HEK293T (cell line): ENCODE measurements at regions not wholly inside any gene's neighbourhood (a gene's known extent, or its start where the extent isn't known, plus 50 kb on each side); places are given as distances from the start of the nearest gene placed in this dataset.
"Not testable (repeated sequence)": the region's sequence is repeated elsewhere in the genome, so short reads cannot be mapped to it uniquely, and the experiment has no call there.

Experiments
- CTCF ChIA-PET: fragments of 350-600 bp; formaldehyde crosslinking; extraction: SDS; loops from one replicate; lab custom pipeline; 2021; ENCODE audit warnings: antibody characterized with exemption, inconsistent platforms; lab: Yijun Ruan, JAX
- POLR2A ChIA-PET: fragments of 350-600 bp; formaldehyde crosslinking; extraction: SDS; loops from one replicate; lab custom pipeline; 2020; ENCODE audit warnings: antibody characterized with exemption, inconsistent platforms; lab: Yijun Ruan, JAX
- DNase-seq: peaks from one replicate; pipeline ENCODE4 v3.0.0; 2012; ENCODE audit warnings: mixed read lengths; ENCODE audit errors: extremely low spot score
- ARNT ChIP-seq: fragments of 450-650 bp; IDR thresholded peaks from 2 replicates; pipeline ENCODE4 v1.6.1; 2017; ENCODE audit warnings: mild to moderate bottlenecking
- BHLHE40 ChIP-seq: fragments of 450-650 bp; IDR thresholded peaks from 2 replicates; pipeline ENCODE4 v1.6.1; 2016; ENCODE audit warnings: mild to moderate bottlenecking, moderate library complexity, borderline replicate concordance
- CTBP1 ChIP-seq: fragments of 450-650 bp; IDR thresholded peaks from 2 replicates; pipeline ENCODE4 v1.6.1; 2016; ENCODE audit warnings: borderline replicate concordance
- ELF4 ChIP-seq: fragments of 450-650 bp; IDR thresholded peaks from 2 replicates; pipeline ENCODE4 v1.6.1; 2017; ENCODE audit warnings: antibody characterized with exemption
- FOXA1 ChIP-seq: fragments of 450-650 bp; IDR thresholded peaks from 2 replicates; pipeline ENCODE4 v1.6.1; 2016; ENCODE audit warnings: mild to moderate bottlenecking
- FOXK2 ChIP-seq: fragments of 450-650 bp; IDR thresholded peaks from 2 replicates; pipeline ENCODE4 v1.6.1; 2016; ENCODE audit warnings: mild to moderate bottlenecking
- FOXM1 ChIP-seq: fragments of 450-650 bp; IDR thresholded peaks from 2 replicates; pipeline ENCODE4 v1.6.1; 2017; ENCODE audit warnings: mild to moderate bottlenecking, borderline replicate concordance
- HDGF ChIP-seq: fragments of 450-650 bp; IDR thresholded peaks from 2 replicates; pipeline ENCODE4 v1.6.1; 2017; ENCODE audit warnings: antibody characterized with exemption, borderline replicate concordance
- L3MBTL2 ChIP-seq: fragments of 450-650 bp; conservative IDR thresholded peaks from 2 replicates; pipeline ENCODE4 v1.6.1; 2016; ENCODE audit warnings: mild to moderate bottlenecking
- LEF1 ChIP-seq: fragments of 450-650 bp; IDR thresholded peaks from 2 replicates; pipeline ENCODE4 v1.6.1; 2017; ENCODE audit warnings: mild to moderate bottlenecking, borderline replicate concordance
- NFRKB ChIP-seq: fragments of 450-650 bp; IDR thresholded peaks from 2 replicates; pipeline ENCODE4 v1.6.1; 2016; ENCODE audit warnings: mild to moderate bottlenecking, moderate library complexity
- PKNOX1 ChIP-seq: fragments of 450-650 bp; IDR thresholded peaks from 2 replicates; pipeline ENCODE4 v1.6.1; 2016
- SP1 ChIP-seq: fragments of 450-650 bp; IDR thresholded peaks from 2 replicates; pipeline ENCODE4 v1.6.1; 2017
- SUZ12 ChIP-seq: fragments of 450-650 bp; IDR thresholded peaks from 2 replicates; pipeline ENCODE4 v1.6.1; 2016; ENCODE audit warnings: mild to moderate bottlenecking
- TARDBP ChIP-seq: fragments of 450-650 bp; IDR thresholded peaks from 2 replicates; pipeline ENCODE4 v1.6.1; 2016
- ZNF384 ChIP-seq: fragments of 450-650 bp; IDR thresholded peaks from 2 replicates; pipeline ENCODE4 v1.6.1; 2016

- ChIA-PET POLR2A (no interaction called here), CTCF (no interaction called here)
- DNase-seq = no peak
- no peak for TF ChIP-seq ARNT
- TF ChIP-seq HDGF = no peak
- no peak for TF ChIP-seq FOXM1
- TF ChIP-seq SUZ12 = no peak
- TF ChIP-seq FOXA1 = no peak
- TF ChIP-seq BHLHE40 = no peak
- TF ChIP-seq ELF4 = no peak
- TF ChIP-seq PKNOX1 = no peak
- TF ChIP-seq CTBP1 = no peak
- TF ChIP-seq LEF1 = no peak
- TF ChIP-seq FOXK2 = no peak
- TF ChIP-seq TARDBP = no peak
- no peak for TF ChIP-seq ZNF384
- TF ChIP-seq NFRKB = no peak
- no peak for TF ChIP-seq L3MBTL2
- no peak for TF ChIP-seq SP1
Measured at GRCh38 chr4:114146947-114147618, 167.6 kb upstream of the ARSJ start.

GRCh38 chr4:114147619-114148208 is 168.3 kb upstream of the ARSJ start:
- DNase-seq, POLR2A ChIA-PET, CTCF ChIA-PET: not testable (repeated sequence)

- DNase-seq, POLR2A ChIA-PET, CTCF ChIA-PET: not testable (repeated sequence)
Measured at GRCh38 chr4:114148372-114149070, 169.1 kb upstream of the ARSJ start.

GRCh38 chr4:114156371-114156770 is 176.9 kb upstream of the ARSJ start:
- no peak for DNase-seq
- TF ChIP-seq FOXK2 (no peak), L3MBTL2 (no peak), LEF1 (no peak), PKNOX1 (no peak), TARDBP (no peak), BHLHE40 (no peak), SP1 (no peak), HDGF (no peak), NFRKB (no peak), ZNF384 (no peak), FOXA1 (no peak), CTBP1 (no peak), SUZ12 (no peak), ELF4 (no peak), ARNT (no peak), FOXM1 (no peak)
- ChIA-PET POLR2A (no interaction called here), CTCF (no interaction called here)

- CTCF ChIA-PET = interaction anchor here (0.7 kb wide), 1 partner anchor 124 kb away, joined by 3 read pairs; no protein-coding TSS in a partner anchor
- POLR2A ChIA-PET = no interaction called here
- TF ChIP-seq FOXA1 (no peak), TARDBP (no peak), SP1 (no peak), ARNT (no peak), FOXM1 (no peak), ELF4 (no peak), HDGF (no peak), SUZ12 (no peak)
- no peak for DNase-seq
Measured at GRCh38 chr4:114161809-114162208, 182.4 kb upstream of the ARSJ start.

- no peak for TF ChIP-seq FOXK2
- TF ChIP-seq L3MBTL2 = no peak
- no peak for TF ChIP-seq SP1
- TF ChIP-seq ARNT = no peak
- no peak for TF ChIP-seq BHLHE40
- no peak for TF ChIP-seq SUZ12
- TF ChIP-seq NFRKB = no peak
- TF ChIP-seq TARDBP = no peak
- no peak for TF ChIP-seq ZNF384
- DNase-seq = no peak
- CTCF ChIA-PET = no interaction called here
- POLR2A ChIA-PET = no interaction called here
Measured at GRCh38 chr4:114163051-114163450, 183.6 kb upstream of the ARSJ start.

GRCh38 chr4:114173968-114174367 is 194.5 kb upstream of the ARSJ start:
- POLR2A ChIA-PET = no interaction called here
- DNase-seq = no peak
- TF ChIP-seq LEF1 (no peak), BHLHE40 (no peak), SUZ12 (no peak), SP1 (no peak), FOXM1 (no peak), NFRKB (no peak), TARDBP (no peak), HDGF (no peak), FOXK2 (no peak), ARNT (no peak)
- CTCF ChIA-PET = no interaction called here
